ENCODE measurements at regions not wholly inside any gene's neighbourhood (a gene's known extent, or its start where the extent isn't known, plus 50 kb on each side); places are given as distances from the start of the nearest gene placed in this dataset.

DNA sequence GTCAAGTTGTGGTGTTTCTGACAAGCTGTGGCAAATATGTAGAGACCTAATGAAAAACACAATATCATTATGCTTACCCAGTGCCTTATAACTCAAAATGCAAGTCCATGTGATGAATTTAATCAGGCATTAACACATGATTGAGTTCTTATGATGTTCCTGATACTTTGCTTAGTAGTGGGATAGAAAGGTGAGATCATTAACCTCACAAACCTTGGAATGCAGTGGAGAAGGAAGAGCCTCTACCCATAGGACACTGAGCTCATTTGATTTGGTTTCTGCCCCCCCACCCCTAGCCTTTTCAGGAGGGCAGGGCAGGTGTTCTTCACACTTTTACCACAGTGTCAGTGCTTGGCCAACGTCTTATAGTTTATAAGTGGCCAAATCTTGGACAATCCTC, 683.6 kb upstream of the CPEB2 start:
- no peak overlapping the region for H3K27ac Mint-ChIP-seq (ENCODE audit: unreplicated experiment)
- H3K9me3 Mint-ChIP-seq (ENCODE audit: unreplicated experiment), result no peaks in the 10 kb centered on the region
- no peak for DNase-seq
- H3K4me3 Mint-ChIP-seq (ENCODE audit: unreplicated experiment), result no peak overlapping the region
- TF ChIP-seq, protein P1, sequence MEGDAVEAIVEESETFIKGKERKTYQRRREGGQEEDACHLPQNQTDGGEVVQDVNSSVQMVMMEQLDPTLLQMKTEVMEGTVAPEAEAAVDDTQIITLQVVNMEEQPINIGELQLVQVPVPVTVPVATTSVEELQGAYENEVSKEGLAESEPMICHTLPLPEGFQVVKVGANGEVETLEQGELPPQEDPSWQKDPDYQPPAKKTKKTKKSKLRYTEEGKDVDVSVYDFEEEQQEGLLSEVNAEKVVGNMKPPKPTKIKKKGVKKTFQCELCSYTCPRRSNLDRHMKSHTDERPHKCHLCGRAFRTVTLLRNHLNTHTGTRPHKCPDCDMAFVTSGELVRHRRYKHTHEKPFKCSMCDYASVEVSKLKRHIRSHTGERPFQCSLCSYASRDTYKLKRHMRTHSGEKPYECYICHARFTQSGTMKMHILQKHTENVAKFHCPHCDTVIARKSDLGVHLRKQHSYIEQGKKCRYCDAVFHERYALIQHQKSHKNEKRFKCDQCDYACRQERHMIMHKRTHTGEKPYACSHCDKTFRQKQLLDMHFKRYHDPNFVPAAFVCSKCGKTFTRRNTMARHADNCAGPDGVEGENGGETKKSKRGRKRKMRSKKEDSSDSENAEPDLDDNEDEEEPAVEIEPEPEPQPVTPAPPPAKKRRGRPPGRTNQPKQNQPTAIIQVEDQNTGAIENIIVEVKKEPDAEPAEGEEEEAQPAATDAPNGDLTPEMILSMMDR (IDR thresholded peaks at IDR 0.05; ENCODE audit: partially characterized antibody, unreplicated experiment), result no peak
- H3K4me1 Mint-ChIP-seq (ENCODE audit: low read depth, unreplicated experiment), result no peaks in the 10 kb centered on the region
- no peaks in the 10 kb centered on the region for H3K27me3 Mint-ChIP-seq (ENCODE audit: unreplicated experiment)
- H3K36me3 Mint-ChIP-seq (ENCODE audit: unreplicated experiment), result no peaks in the 10 kb centered on the region

DNA sequence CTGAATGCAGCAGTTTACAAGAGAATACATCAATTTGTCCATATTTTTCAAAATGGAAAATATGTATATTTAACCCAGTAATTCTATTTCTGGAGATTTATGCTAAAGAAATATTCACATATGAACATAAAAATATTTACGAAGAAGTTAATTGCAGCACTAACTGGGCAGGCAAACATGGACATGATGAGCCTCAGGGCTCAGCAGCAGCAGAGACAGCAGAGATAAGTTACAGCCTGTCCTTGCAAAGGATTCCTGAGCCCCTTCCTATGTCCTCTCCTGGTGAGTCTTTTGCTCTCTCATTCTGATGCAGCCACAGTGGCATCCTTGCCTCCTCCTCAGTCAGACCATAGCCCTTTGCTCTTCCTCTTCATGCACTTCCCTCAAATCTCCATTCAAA, 680.6 kb upstream of the CPEB2 start:
- Mint-ChIP-seq H3K27me3 (ENCODE audit: unreplicated experiment) (no peaks in the 10 kb centered on the region), H3K27ac (ENCODE audit: unreplicated experiment) (no peak overlapping the region), H3K36me3 (ENCODE audit: unreplicated experiment) (no peaks in the 10 kb centered on the region), H3K4me1 (ENCODE audit: low read depth, unreplicated experiment) (no peaks in the 10 kb centered on the region), H3K9me3 (ENCODE audit: unreplicated experiment) (no peaks in the 10 kb centered on the region), H3K4me3 (ENCODE audit: unreplicated experiment) (no peak overlapping the region)
- DNase-seq, result no peak
- TF ChIP-seq, protein P1 (IDR thresholded peaks at IDR 0.05; ENCODE audit: partially characterized antibody, unreplicated experiment), result no peak

DNA sequence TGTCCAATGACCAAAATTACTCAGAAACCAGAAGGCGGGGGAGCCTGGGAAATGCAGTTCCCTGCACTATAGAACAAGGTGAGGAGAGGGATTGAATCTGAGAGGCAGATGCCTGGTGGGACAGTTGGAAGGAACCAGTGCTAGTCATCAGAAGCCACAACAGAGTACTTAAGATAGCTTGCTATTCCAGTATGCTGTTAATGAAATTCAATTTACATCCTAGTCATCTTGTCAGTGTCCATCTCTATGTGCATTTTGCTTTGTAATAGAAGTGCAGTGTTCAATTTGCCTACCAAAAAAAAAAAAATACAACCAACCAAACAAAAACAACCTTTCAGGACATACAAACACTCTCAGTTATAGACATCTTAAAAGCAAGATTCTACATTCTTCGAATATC, 679.1 kb upstream of the CPEB2 start:
- no peak for DNase-seq
- H3K4me1 Mint-ChIP-seq (ENCODE audit: low read depth, unreplicated experiment), result no peaks in the 10 kb centered on the region
- H3K27ac Mint-ChIP-seq (ENCODE audit: unreplicated experiment), result no peak overlapping the region
- no peaks in the 10 kb centered on the region for H3K36me3 Mint-ChIP-seq (ENCODE audit: unreplicated experiment)
- H3K9me3 Mint-ChIP-seq (ENCODE audit: unreplicated experiment), result no peaks in the 10 kb centered on the region
- no peak overlapping the region for H3K4me3 Mint-ChIP-seq (ENCODE audit: unreplicated experiment)
- no peaks in the 10 kb centered on the region for H3K27me3 Mint-ChIP-seq (ENCODE audit: unreplicated experiment)
- TF ChIP-seq, protein P1 (IDR thresholded peaks at IDR 0.05; ENCODE audit: partially characterized antibody, unreplicated experiment), result no peak

DNA sequence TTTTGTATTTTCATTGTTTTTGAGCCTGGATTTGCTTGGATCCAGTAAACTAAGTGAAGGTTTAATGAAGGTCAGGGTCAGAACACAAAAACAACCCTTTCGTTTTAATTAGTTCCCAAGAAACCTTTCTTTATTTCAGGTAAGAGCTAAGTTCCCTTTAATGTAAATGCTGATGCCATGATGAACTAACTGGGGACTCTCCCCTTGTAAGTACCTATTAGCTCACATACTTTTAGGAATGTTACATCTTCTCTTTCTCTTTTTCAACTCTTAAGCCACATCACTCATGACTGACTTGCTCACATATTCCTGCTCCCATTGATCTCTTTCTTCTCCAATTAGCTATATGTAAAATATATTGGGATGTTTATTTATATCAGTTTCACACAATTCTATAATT, 673.1 kb upstream of the CPEB2 start:
- TF ChIP-seq, protein P1 (IDR thresholded peaks at IDR 0.05; ENCODE audit: partially characterized antibody, unreplicated experiment), result no peak
- no peak for DNase-seq
- H3K27me3 Mint-ChIP-seq (ENCODE audit: unreplicated experiment), result no peaks in the 10 kb centered on the region
- no peak overlapping the region for H3K27ac Mint-ChIP-seq (ENCODE audit: unreplicated experiment)
- H3K4me3 Mint-ChIP-seq (ENCODE audit: unreplicated experiment), result no peak overlapping the region
- H3K4me1 Mint-ChIP-seq (ENCODE audit: low read depth, unreplicated experiment), result no peaks in the 10 kb centered on the region
- no peaks in the 10 kb centered on the region for H3K9me3 Mint-ChIP-seq (ENCODE audit: unreplicated experiment)
- H3K36me3 Mint-ChIP-seq (ENCODE audit: unreplicated experiment), result no peaks in the 10 kb centered on the region

DNA sequence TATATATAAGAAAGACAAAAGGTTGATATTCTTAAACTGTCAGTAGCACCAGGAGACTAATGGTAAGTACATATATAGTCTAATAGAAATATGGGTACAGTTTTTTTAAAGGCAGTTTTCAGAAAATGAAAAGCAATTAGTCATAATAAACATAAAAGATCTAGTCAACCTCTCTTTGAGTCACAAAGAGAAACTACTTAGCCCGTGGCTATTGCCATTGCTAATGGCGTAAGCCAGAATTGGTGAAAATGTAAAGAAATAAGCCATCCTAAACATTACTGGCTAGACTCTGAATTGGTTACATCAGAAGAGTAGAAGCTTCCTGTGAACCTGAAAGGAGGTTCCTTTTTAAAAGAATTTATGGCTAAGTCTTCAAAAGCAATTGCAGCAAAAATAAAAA, 668.7 kb upstream of the CPEB2 start:
- Mint-ChIP-seq H3K36me3 (ENCODE audit: unreplicated experiment) (no peaks in the 10 kb centered on the region), H3K4me1 (ENCODE audit: low read depth, unreplicated experiment) (peaks cover under 1% of the 10 kb centered on the region), H3K27ac (ENCODE audit: unreplicated experiment) (no peak overlapping the region), H3K27me3 (ENCODE audit: unreplicated experiment) (no peaks in the 10 kb centered on the region), H3K4me3 (ENCODE audit: unreplicated experiment) (no peak overlapping the region), H3K9me3 (ENCODE audit: unreplicated experiment) (no peaks in the 10 kb centered on the region)
- TF ChIP-seq, protein P1 (IDR thresholded peaks at IDR 0.05; ENCODE audit: partially characterized antibody, unreplicated experiment), result no peak
- DNase-seq, result no peak

Measured in glutamatergic neuron (in vitro differentiated cells).